Testis (tissue), 2 donors: ENCODE measurements at regions not wholly inside any gene's neighbourhood (a gene's known extent, or its start where the extent isn't known, plus 50 kb on each side); places are given as distances from the start of the nearest gene placed in this dataset.

Experiments
- DNase-seq: peaks from one replicate; pipeline ENCODE4 v3.0.0-alpha.2; 2019
- H3K27ac ChIP-seq, 2 donors: fragments of 200-600 bp; sonication (generic); one replicate each; pipeline ENCODE4 v1.5.1; 2019
- H3K27me3 ChIP-seq: fragments of 200-600 bp; sonication (generic); one replicate; pipeline ENCODE4 v1.5.1; 2019
- H3K36me3 ChIP-seq: fragments of 200-600 bp; sonication (generic); one replicate; pipeline ENCODE4 v1.5.1; 2017; ENCODE audit warnings: low read depth; ENCODE audit errors: missing control alignments
- H3K4me1 ChIP-seq: fragments of 200-600 bp; sonication (generic); one replicate; pipeline ENCODE4 v1.5.1; 2019
- H3K4me3 ChIP-seq, 2 donors: fragments of 200-600 bp; sonication (generic); one replicate each; pipeline ENCODE4 v1.5.1; 2017 to 2019
- H3K9me3 ChIP-seq: fragments of 200-600 bp; sonication (generic); one replicate; pipeline ENCODE4 v1.5.1; 2017
- POLR2A ChIP-seq: fragments of 450-650 bp; IDR thresholded peaks from one replicate; pipeline ENCODE4 v1.6.1; 2017; ENCODE audit warnings: antibody characterized with exemption, mild to moderate bottlenecking, moderate library complexity
- WGBS, 2 donors: methylation state at CpG; one replicate each; pipeline ENCODE4 v1.1.5; 2018; 5-methylcytosine and 5-hydroxymethylcytosine counted together
- intact Hi-C: fragments of 100-400 bp; cut with DNase I; formaldehyde crosslinking; loops from one replicate; pipeline ENCODE4 v1.15.1; 2023; ENCODE audit warnings: low total_unique reads
- TF ChIP-seq, protein P1 (sequence below), 3 experiments: fragments of 450-650 bp in 2 of 3; fragments of 200-600 bp in 1 of 3; sonication (generic) in 1 of 3; IDR thresholded peaks; one replicate each; pipeline ENCODE4 v1.5.1; 2016 to 2019; ENCODE audit warnings: antibody characterized with exemption in 3 of 3, mild to moderate bottlenecking in 2 of 3, moderate library complexity in 1 of 3

DNA sequence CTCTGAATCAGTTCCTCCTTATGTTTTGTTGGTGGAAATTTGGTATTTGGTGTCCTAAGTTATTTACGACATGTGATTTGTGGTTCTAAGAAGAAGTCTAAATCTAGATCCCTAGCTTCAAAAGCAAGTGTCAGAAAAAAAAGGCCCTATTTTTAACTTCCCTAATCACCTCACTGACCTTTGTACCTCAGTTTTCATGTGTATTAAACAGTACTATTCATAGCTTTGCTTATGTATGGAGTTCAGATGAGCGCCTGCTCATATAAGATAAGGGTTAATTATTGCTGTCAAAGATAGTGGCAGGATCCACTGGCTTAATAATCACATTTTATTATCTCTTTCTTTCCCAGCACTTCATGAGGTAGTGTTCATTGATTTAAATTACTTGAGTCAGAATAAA is 318.2 kb downstream of the PARP8 start:
- intact Hi-C loops = no loop called here
- TF ChIP-seq, protein P1, sequence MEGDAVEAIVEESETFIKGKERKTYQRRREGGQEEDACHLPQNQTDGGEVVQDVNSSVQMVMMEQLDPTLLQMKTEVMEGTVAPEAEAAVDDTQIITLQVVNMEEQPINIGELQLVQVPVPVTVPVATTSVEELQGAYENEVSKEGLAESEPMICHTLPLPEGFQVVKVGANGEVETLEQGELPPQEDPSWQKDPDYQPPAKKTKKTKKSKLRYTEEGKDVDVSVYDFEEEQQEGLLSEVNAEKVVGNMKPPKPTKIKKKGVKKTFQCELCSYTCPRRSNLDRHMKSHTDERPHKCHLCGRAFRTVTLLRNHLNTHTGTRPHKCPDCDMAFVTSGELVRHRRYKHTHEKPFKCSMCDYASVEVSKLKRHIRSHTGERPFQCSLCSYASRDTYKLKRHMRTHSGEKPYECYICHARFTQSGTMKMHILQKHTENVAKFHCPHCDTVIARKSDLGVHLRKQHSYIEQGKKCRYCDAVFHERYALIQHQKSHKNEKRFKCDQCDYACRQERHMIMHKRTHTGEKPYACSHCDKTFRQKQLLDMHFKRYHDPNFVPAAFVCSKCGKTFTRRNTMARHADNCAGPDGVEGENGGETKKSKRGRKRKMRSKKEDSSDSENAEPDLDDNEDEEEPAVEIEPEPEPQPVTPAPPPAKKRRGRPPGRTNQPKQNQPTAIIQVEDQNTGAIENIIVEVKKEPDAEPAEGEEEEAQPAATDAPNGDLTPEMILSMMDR (IDR thresholded peaks at IDR 0.05) = no peak
- TF ChIP-seq POLR2A = no peak
- Histone ChIP-seq H3K36me3 (no peaks in the 10 kb centered on the region), H3K4me3 (no peak overlapping the region), H3K4me1 (no peaks in the 10 kb centered on the region), H3K9me3 (no peaks in the 10 kb centered on the region), H3K27me3 (no peaks in the 10 kb centered on the region), H3K27ac (no peak overlapping the region)
- 69 to 79% methylated on average over 2 of the region's 2 CpGs for WGBS, 2 donors
- DNase-seq = no peak

DNA sequence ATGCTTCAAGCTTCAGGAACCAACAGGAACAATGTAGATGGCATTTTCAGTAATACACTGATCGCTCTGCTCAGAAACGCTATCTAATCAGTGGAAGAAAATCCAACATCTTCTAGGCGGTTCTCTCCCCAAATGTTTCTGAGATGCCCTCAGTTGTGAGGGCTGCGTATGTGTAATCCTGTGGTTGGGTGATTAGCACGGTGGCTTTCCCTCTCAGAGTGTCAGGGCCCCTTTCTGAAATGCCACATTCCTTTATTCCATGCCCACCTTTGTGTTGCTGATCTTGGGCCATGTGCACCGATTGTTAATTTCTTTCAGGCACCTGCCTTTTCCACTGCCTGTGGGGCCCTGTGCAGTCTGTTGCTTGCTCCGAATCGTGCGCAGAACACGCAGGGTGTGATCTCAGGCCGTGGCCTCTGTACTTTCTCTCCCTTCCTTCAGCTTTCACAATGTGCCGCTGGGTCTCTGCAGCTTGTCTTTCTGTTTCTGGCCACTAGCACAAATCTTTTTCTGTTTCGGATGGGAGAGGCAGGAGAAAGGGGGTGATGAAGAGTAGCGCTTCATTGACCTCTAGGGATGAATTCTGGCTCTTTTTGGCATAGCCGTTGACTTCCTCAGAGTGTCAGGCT is 324.0 kb downstream of the PARP8 start:
- H3K36me3 ChIP-seq = no peaks in the 10 kb centered on the region
- H3K27me3 ChIP-seq = no peaks in the 10 kb centered on the region
- 56 to 74% methylated on average over 15 of the region's 15 CpGs for WGBS, 2 donors
- no peaks in the 10 kb centered on the region for H3K4me1 ChIP-seq
- H3K27ac ChIP-seq = no peak overlapping the region
- TF ChIP-seq, protein P1 (IDR thresholded peaks at IDR 0.05) = no peak
- intact Hi-C loops = no loop called here
- H3K4me3 ChIP-seq = no peak overlapping the region
- DNase-seq = no peak
- H3K9me3 ChIP-seq = no peaks in the 10 kb centered on the region

DNA sequence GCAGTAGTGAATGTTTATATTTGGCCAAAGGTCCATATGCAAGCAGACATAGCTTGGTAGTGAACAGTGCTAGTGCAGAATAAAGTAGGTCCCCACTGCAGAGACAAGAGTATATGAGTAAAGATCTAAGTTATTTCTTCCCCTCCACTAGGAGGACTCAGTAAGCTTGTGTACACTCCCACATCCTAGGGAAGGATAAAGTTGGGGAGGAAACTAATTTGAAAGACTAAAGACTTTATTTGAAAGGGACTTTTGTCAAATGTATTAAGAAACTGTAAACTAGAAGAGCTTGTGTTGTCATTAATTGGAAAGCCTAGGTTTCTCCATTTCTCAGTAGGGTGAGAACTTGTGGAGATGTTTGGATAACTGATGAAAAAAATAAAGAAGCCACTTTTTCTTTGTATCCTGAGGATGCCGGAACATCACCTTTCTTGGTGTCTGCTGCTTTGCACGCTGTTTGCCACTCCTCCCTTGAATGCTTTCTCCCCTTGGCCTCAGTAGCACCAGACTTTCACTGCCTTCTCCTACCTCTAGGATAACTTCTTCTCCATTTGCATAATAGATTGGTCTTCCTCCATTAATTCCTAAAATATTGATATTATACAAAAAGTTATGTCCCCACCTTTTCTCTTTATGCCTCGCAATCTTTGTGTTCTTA is 329.0 kb downstream of the PARP8 start:
- Histone ChIP-seq H3K4me1 (no peaks in the 10 kb centered on the region), H3K9me3 (no peaks in the 10 kb centered on the region), H3K36me3 (no peaks in the 10 kb centered on the region), H3K27ac (no peak overlapping the region), H3K4me3 (no peak overlapping the region), H3K27me3 (no peaks in the 10 kb centered on the region)
- DNase-seq = no peak
- intact Hi-C loops = no loop called here
- no peak for TF ChIP-seq POLR2A
- TF ChIP-seq, protein P1 (IDR thresholded peaks at IDR 0.05) = no peak
- 82 to 84% methylated on average over 3 of the region's 3 CpGs for WGBS, 2 donors

DNA sequence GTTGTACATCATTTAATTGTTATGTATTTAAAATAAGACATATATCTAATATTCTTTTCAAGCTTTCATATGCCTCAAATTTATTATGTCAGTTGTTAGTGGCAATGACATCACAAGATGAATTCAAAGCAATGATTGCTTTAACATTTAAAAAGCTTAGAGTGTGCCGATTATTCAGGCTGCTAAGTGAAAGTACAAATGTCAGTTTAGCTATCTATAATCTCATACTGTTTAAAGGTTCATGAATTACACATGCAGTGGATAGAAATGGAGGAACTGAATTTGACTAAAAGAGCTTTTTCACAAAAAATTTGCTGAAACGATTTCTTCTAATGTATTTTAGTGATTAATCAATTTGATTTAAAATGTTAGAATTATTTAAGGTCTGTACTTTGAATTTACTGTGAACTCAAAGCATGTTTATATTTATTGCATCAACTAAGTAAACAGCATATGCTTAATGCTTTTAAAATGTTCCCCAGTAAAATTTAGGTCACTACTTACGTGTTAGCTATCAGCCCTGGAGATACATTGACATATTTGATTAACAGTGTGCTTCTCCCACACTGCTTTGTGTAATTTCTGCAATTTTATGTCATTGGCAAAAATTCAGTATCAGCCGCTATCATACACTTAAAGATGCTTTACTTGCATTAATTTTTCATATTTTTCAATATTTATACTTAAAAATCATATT is 334.9 kb downstream of the PARP8 start:
- no peak overlapping the region for H3K4me3 ChIP-seq
- no peaks in the 10 kb centered on the region for H3K9me3 ChIP-seq
- no peaks in the 10 kb centered on the region for H3K27me3 ChIP-seq
- 72 to 75% methylated on average over 4 of the region's 4 CpGs for WGBS, 2 donors
- no peak overlapping the region for H3K27ac ChIP-seq
- TF ChIP-seq, protein P1 (IDR thresholded peaks at IDR 0.05) = no peak
- no peak for TF ChIP-seq POLR2A
- no peak for DNase-seq
- H3K36me3 ChIP-seq = no peaks in the 10 kb centered on the region
- no peaks in the 10 kb centered on the region for H3K4me1 ChIP-seq
- intact Hi-C loops = no loop called here
